Cardiac septum (tissue), 1 donor: ENCODE measurements at regions not wholly inside any gene's neighbourhood (a gene's known extent, or its start where the extent isn't known, plus 50 kb on each side); places are given as distances from the start of the nearest gene placed in this dataset.
A peak's percentile ranks its signal among the peaks of the same experiment; 100 is the strongest.
"Not testable (repeated sequence)": the region's sequence is repeated elsewhere in the genome, so short reads cannot be mapped to it uniquely, and the experiment has no call there.

Experiments used
- DNase-seq: peaks from one replicate; pipeline ENCODE4 v3.0.0-alpha.2; 2020; ENCODE audit warnings: low spot score
- intact Hi-C: fragments of 100-400 bp; cut with DNase I; formaldehyde crosslinking; loops from one replicate; pipeline ENCODE4 v1.14.0; 2022
- donor health status: DM: no; HTN: no; CAD: no.

GRCh38 chr16:88145376-88145775, 194.1 kb downstream of the BANP start:
- DNase-seq, intact Hi-C loops: not testable (repeated sequence)

- DNase-seq, intact Hi-C loops: not testable (repeated sequence)
These were observed 194.7 kb downstream of the BANP start for GRCh38 chr16:88145824-88146405.

- not testable (repeated sequence) for DNase-seq
These were observed 196.8 kb downstream of the BANP start for GRCh38 chr16:88148078-88148477.

GRCh38 chr16:88148682-88149081, 197.4 kb downstream of the BANP start:
- DNase-seq, intact Hi-C loops: not testable (repeated sequence)

More at GRCh38 chr16:88148078-88148477, 196.8 kb downstream of the BANP start:
- intact Hi-C loops, result not testable (repeated sequence)

- DNase-seq, result peak; percentile 58
- intact Hi-C loops, result not testable (repeated sequence)
These were observed 197.9 kb downstream of the BANP start for GRCh38 chr16:88149158-88149603.

GRCh38 chr16:88149663-88150062, 198.4 kb downstream of the BANP start:
- intact Hi-C loops, result not testable (repeated sequence)
- DNase-seq, result peak; percentile 20

GRCh38 chr16:88150456-88151128, 199.4 kb downstream of the BANP start:
- intact Hi-C loops, result not testable (repeated sequence)
- DNase-seq, result peak; percentile 15

GRCh38 chr16:88151129-88151499, 199.9 kb downstream of the BANP start:
- intact Hi-C loops, result not testable (repeated sequence)
- peak; percentile 58 for DNase-seq

GRCh38 chr16:88151859-88152843, 200.9 kb downstream of the BANP start:
- DNase-seq, result peak; percentile 15
- intact Hi-C loops, result not testable (repeated sequence)

- intact Hi-C loops, result not testable (repeated sequence)
These were observed 201.6 kb downstream of the BANP start for GRCh38 chr16:88152879-88153278.

GRCh38 chr16:88153516-88153915, 202.3 kb downstream of the BANP start:
- DNase-seq, result peak; percentile 39
- intact Hi-C loops, result not testable (repeated sequence)

More at GRCh38 chr16:88152879-88153278, 201.6 kb downstream of the BANP start:
- peak; percentile 61 for DNase-seq

- intact Hi-C loops, result not testable (repeated sequence)
- peak; percentile 55 for DNase-seq
These were observed 203.7 kb downstream of the BANP start for GRCh38 chr16:88154886-88155285.

- intact Hi-C loops, result not testable (repeated sequence)
These were observed 204.4 kb downstream of the BANP start for GRCh38 chr16:88155681-88156080.

GRCh38 chr16:88156640-88157283, 205.5 kb downstream of the BANP start:
- intact Hi-C loops, DNase-seq: not testable (repeated sequence)

More at GRCh38 chr16:88155681-88156080, 204.4 kb downstream of the BANP start:
- DNase-seq, result peak; percentile 20

GRCh38 chr16:88157686-88158085, 206.5 kb downstream of the BANP start:
- DNase-seq, intact Hi-C loops: not testable (repeated sequence)

- DNase-seq, intact Hi-C loops: not testable (repeated sequence)
These were observed 207.2 kb downstream of the BANP start for GRCh38 chr16:88158256-88159045.

GRCh38 chr16:88159046-88159896, 208.0 kb downstream of the BANP start:
- DNase-seq, intact Hi-C loops: not testable (repeated sequence)
